Ishikawa (cell line): ENCODE measurements at regions not wholly inside any gene's neighbourhood (a gene's known extent, or its start where the extent isn't known, plus 50 kb on each side); places are given as distances from the start of the nearest gene placed in this dataset.

Source experiments
- TEAD4 ChIP-seq: IDR thresholded peaks from 2 replicates; pipeline ENCODE4 v1.6.1; 2012
- ZBTB7A ChIP-seq: IDR thresholded peaks from 2 replicates; pipeline ENCODE4 v1.6.1; 2012; ENCODE audit warnings: low read depth

DNA sequence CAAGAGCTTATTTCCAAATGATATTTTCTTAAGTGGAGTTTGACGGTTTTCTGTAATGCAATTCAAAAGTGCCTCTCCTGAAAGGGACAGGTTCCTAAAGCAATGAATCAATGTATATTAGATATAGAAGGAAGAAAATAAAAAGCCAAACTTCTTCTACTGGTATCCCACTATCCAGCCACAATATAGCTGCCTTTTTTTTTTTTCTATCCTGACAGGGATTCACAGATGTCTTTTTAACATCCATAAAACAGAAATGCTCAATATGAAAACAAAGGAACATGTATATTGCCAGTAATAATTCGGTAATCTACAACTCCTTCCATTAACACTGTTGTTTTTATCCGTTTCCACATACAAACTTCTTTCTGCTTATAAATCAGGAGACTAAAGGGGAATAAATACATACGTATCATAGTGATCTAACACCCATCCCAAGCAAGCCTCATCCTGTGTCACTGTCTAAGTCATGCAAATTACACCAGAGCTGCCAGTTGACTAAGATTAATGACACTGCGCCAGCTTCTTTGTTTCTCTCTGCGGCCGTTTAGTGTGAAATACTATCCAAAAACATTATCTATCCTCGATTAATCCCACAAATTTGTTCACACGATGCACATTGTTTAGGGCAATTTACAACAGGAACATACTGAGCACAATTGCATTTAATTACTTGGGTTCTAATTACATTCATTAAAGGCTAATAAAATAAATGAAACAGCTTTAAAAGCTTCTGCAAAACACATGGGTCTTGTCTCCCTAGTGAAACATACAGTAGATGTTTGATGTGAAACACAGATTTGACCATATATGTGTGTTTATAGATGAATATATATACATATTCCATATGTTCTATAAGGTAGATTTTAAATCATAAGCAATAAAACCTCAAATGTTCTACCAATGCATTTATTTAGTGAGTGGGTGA, 51.9 kb upstream of the CDIN1 start:
- TF ChIP-seq TEAD4 (no peak), ZBTB7A (no peak)
